Tibial nerve (tissue), 4 donors: ENCODE measurements at regions not wholly inside any gene's neighbourhood (a gene's known extent, or its start where the extent isn't known, plus 50 kb on each side); places are given as distances from the start of the nearest gene placed in this dataset.

Source experiments
- DNase-seq, 2 donors: peaks; one replicate each; pipeline ENCODE4 v3.0.0-alpha.2; 2019; ENCODE audit warnings: low spot score in 2 of 2
- H3K27ac ChIP-seq, 4 donors: fragments of 200-600 bp; sonication (generic) in 3 of 4; one replicate each; pipeline ENCODE4 v1.5.1; 2017 to 2019; ENCODE audit warnings: mild to moderate bottlenecking in 1 of 4
- H3K27me3 ChIP-seq, 2 donors: fragments of 200-600 bp; sonication (generic) in 1 of 2; one replicate each; pipeline versions ENCODE4 v1.5.1 to v1.6.0; 2017 to 2019
- H3K36me3 ChIP-seq, 3 donors: fragments of 200-600 bp; sonication (generic); one replicate each; pipeline ENCODE4 v1.5.1; 2018 to 2019
- H3K4me1 ChIP-seq, 4 donors: fragments of 200-600 bp; sonication (generic) in 3 of 4; one replicate each; pipeline ENCODE4 v1.5.1; 2017 to 2019
- H3K4me3 ChIP-seq, 4 donors: fragments of 200-600 bp; sonication (generic) in 3 of 4; one replicate each; pipeline ENCODE4 v1.5.1; 2017 to 2019; ENCODE audit warnings: mild to moderate bottlenecking in 1 of 4, moderate library complexity in 1 of 4
- H3K9me3 ChIP-seq, 4 donors: fragments of 200-600 bp; sonication (generic) in 3 of 4; one replicate each; pipeline ENCODE4 v1.5.1; 2017 to 2019
- EP300 ChIP-seq, 2 donors: sonication (generic); formaldehyde crosslinking; IDR thresholded peaks; one replicate each; pipeline ENCODE4 v1.6.1; 2017; ENCODE audit warnings: antibody characterized with exemption in 2 of 2, mild to moderate bottlenecking in 1 of 2
- POLR2A ChIP-seq, 2 donors: fragments of 450-650 bp; IDR thresholded peaks; one replicate each; pipeline ENCODE4 v1.6.1; 2017; ENCODE audit warnings: antibody characterized with exemption in 2 of 2, mild to moderate bottlenecking in 2 of 2, moderate library complexity in 2 of 2
- whole genome bisulfite sequencing, 2 donors: methylation state at CpG; one replicate each; pipeline ENCODE4 v1.1.5; 2018; 5-methylcytosine and 5-hydroxymethylcytosine counted together
- TF ChIP-seq, protein P1 (sequence below), 5 experiments: fragments of 200-600 bp in 3 of 5; fragments of 450-650 bp in 2 of 5; sonication (generic) in 3 of 5; IDR thresholded peaks; one replicate each; pipeline ENCODE4 v1.5.1; 2016 to 2019; ENCODE audit warnings: antibody characterized with exemption in 5 of 5, mild to moderate bottlenecking in 3 of 5, moderate library complexity in 2 of 5

GRCh38 chr13:23516190-23516589 is 54.0 kb upstream of the TNFRSF19 start:
- WGBS, 2 donors = 69 to 77% methylated on average over 3 of the region's 3 CpGs
- Histone ChIP-seq H3K4me3 (no peak overlapping the region), H3K9me3 (no peaks in the 10 kb centered on the region), H3K27ac (no peak overlapping the region), H3K27me3 (no peaks in the 10 kb centered on the region), H3K4me1 (peaks cover 0 to 20% (median 0%) of the 10 kb centered on the region in 4 donors), H3K36me3 (no peaks in the 10 kb centered on the region)
- TF ChIP-seq, protein P1, sequence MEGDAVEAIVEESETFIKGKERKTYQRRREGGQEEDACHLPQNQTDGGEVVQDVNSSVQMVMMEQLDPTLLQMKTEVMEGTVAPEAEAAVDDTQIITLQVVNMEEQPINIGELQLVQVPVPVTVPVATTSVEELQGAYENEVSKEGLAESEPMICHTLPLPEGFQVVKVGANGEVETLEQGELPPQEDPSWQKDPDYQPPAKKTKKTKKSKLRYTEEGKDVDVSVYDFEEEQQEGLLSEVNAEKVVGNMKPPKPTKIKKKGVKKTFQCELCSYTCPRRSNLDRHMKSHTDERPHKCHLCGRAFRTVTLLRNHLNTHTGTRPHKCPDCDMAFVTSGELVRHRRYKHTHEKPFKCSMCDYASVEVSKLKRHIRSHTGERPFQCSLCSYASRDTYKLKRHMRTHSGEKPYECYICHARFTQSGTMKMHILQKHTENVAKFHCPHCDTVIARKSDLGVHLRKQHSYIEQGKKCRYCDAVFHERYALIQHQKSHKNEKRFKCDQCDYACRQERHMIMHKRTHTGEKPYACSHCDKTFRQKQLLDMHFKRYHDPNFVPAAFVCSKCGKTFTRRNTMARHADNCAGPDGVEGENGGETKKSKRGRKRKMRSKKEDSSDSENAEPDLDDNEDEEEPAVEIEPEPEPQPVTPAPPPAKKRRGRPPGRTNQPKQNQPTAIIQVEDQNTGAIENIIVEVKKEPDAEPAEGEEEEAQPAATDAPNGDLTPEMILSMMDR (IDR thresholded peaks at IDR 0.05) = no peak
- TF ChIP-seq EP300 (IDR thresholded peaks at IDR 0.05) (no peak), POLR2A (IDR thresholded peaks at IDR 0.05) (no peak)
- DNase-seq = no peak

DNA sequence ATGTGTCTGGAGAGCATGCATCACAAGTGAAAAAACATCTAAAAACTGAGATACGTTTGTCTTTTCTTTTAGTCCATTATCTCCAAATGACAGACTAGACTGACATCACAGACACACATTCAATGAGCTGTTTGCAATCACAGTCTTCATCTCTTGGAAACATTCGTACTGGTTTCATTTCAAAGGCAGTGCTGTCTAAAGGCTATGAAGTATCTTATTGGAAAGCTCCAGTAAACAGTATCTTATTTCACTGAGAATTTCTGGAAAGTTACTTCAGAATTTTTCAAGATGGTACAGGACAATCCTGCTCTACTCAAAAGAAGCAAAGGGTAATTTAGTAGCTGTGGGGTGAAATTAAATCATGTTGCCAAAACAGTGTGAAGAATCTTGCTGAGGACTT is 53.5 kb upstream of the TNFRSF19 start:
- TF ChIP-seq, protein P1 (IDR thresholded peaks at IDR 0.05) = no peak
- TF ChIP-seq POLR2A (IDR thresholded peaks at IDR 0.05) (no peak), EP300 (IDR thresholded peaks at IDR 0.05) (no peak)
- Histone ChIP-seq H3K4me3 (no peak overlapping the region), H3K9me3 (no peaks in the 10 kb centered on the region), H3K27ac (no peak overlapping the region), H3K36me3 (no peaks in the 10 kb centered on the region), H3K27me3 (no peaks in the 10 kb centered on the region), H3K4me1 (peaks cover 0 to 19% (median 0%) of the 10 kb centered on the region in 4 donors)
- 25 to 39% methylated on average over 2 of the region's 2 CpGs for WGBS, 2 donors
- no peak for DNase-seq

GRCh38 chr13:23518231-23518630 is 52.0 kb upstream of the TNFRSF19 start:
- no peaks in the 10 kb centered on the region for H3K27me3 ChIP-seq
- no peak overlapping the region for H3K27ac ChIP-seq
- H3K9me3 ChIP-seq = no peaks in the 10 kb centered on the region
- TF ChIP-seq, protein P1 (IDR thresholded peaks at IDR 0.05) = no peak
- TF ChIP-seq EP300 (IDR thresholded peaks at IDR 0.05) (no peak), POLR2A (IDR thresholded peaks at IDR 0.05) (no peak)
- no peaks in the 10 kb centered on the region for H3K36me3 ChIP-seq
- H3K4me3 ChIP-seq = no peak overlapping the region
- peaks cover 0 to 19% (median 0%) of the 10 kb centered on the region in 4 donors for H3K4me1 ChIP-seq
- no peak for DNase-seq
- WGBS, 2 donors = 88 to 92% methylated on average over 3 of the region's 3 CpGs
